AML-193 (cell line): ENCODE measurements at regions not wholly inside any gene's neighbourhood (a gene's known extent, or its start where the extent isn't known, plus 50 kb on each side); places are given as distances from the start of the nearest gene placed in this dataset.
"Not testable (repeated sequence)": the region's sequence is repeated elsewhere in the genome, so short reads cannot be mapped to it uniquely, and the experiment has no call there.

Experiments used
- DNase-seq, 2 experiments: peaks; one replicate each; lab custom pipeline; 2025; lab: John Stamatoyannopoulos, UW

- DNase-seq = no peak
These were observed 153.9 kb upstream of the SETMAR start for GRCh38 chr3:4149296-4149695.

- no peak for DNase-seq
These were observed 152.4 kb upstream of the SETMAR start for GRCh38 chr3:4150816-4151215.

- no peak for DNase-seq
These were observed 151.3 kb upstream of the SETMAR start for GRCh38 chr3:4151859-4152258.

- no peak for DNase-seq
These were observed 149.4 kb upstream of the SETMAR start for GRCh38 chr3:4153771-4154170.

- DNase-seq = no peak
These were observed 144.8 kb upstream of the SETMAR start for GRCh38 chr3:4158329-4158728.

- DNase-seq = no peak
These were observed 141.1 kb upstream of the SETMAR start for GRCh38 chr3:4162096-4162495.

GRCh38 chr3:4163011-4163410, 140.2 kb upstream of the SETMAR start:
- no peak for DNase-seq

- DNase-seq = no peak
These were observed 136.6 kb upstream of the SETMAR start for GRCh38 chr3:4166540-4166939.

GRCh38 chr3:4167230-4167629, 135.9 kb upstream of the SETMAR start:
- DNase-seq = not testable (repeated sequence)

GRCh38 chr3:4174791-4175190, 128.4 kb upstream of the SETMAR start:
- no peak for DNase-seq

- no peak for DNase-seq
These were observed 111.2 kb upstream of the SETMAR start for GRCh38 chr3:4191971-4192370.

- DNase-seq = no peak
These were observed 108.2 kb upstream of the SETMAR start for GRCh38 chr3:4195006-4195405.

- DNase-seq = no peak
These were observed 106.5 kb upstream of the SETMAR start for GRCh38 chr3:4196506-4197147.

GRCh38 chr3:4197670-4198069, 105.5 kb upstream of the SETMAR start:
- no peak for DNase-seq

GRCh38 chr3:4198491-4198890, 104.7 kb upstream of the SETMAR start:
- DNase-seq = no peak

- DNase-seq = not testable (repeated sequence)
These were observed 98.4 kb upstream of the SETMAR start for GRCh38 chr3:4204776-4205175.

- no peak for DNase-seq
These were observed 95.5 kb upstream of the SETMAR start for GRCh38 chr3:4207672-4208071.

GRCh38 chr3:4208556-4208955, 94.6 kb upstream of the SETMAR start:
- no peak for DNase-seq

- no peak for DNase-seq
These were observed 91.6 kb upstream of the SETMAR start for GRCh38 chr3:4211610-4212009.

GRCh38 chr3:4213420-4213819, 89.7 kb upstream of the SETMAR start:
- DNase-seq = not testable (repeated sequence)

- not testable (repeated sequence) for DNase-seq
These were observed 86.2 kb upstream of the SETMAR start for GRCh38 chr3:4216974-4217373.

GRCh38 chr3:4218456-4219226, 84.5 kb upstream of the SETMAR start:
- no peak for DNase-seq

- DNase-seq = no peak
These were observed 84.0 kb upstream of the SETMAR start for GRCh38 chr3:4219227-4219568.

GRCh38 chr3:4220065-4220464, 83.1 kb upstream of the SETMAR start:
- no peak for DNase-seq
